ENCODE measurements at regions not wholly inside any gene's neighbourhood (a gene's known extent, or its start where the extent isn't known, plus 50 kb on each side); places are given as distances from the start of the nearest gene placed in this dataset.
"Not testable (repeated sequence)": the region's sequence is repeated elsewhere in the genome, so short reads cannot be mapped to it uniquely, and the experiment has no call there.

- no peak for DNase-seq (ENCODE audit: low read depth in 2 of 2)
Measured at GRCh38 chr13:72657379-72657778, 70.0 kb downstream of the MZT1 start.

- DNase-seq (ENCODE audit: low read depth in 2 of 2) = no peak
Measured at GRCh38 chr13:72656357-72656756, 71.1 kb downstream of the MZT1 start.

GRCh38 chr13:72653506-72653905 lies 73.9 kb downstream of the MZT1 start:
- no peak for DNase-seq (ENCODE audit: low read depth in 2 of 2)

- no peak for DNase-seq (ENCODE audit: low read depth in 2 of 2)
Measured at GRCh38 chr13:72652681-72653080, 74.7 kb downstream of the MZT1 start.

- DNase-seq (ENCODE audit: low read depth in 2 of 2) = no peak
Measured at GRCh38 chr13:72651144-72651543, 76.3 kb downstream of the MZT1 start.

- DNase-seq (ENCODE audit: low read depth in 2 of 2) = no peak
Measured at GRCh38 chr13:72650051-72650700, 77.3 kb downstream of the MZT1 start.

- no peak for DNase-seq (ENCODE audit: low read depth in 2 of 2)
Measured at GRCh38 chr13:72648513-72649065, 78.8 kb downstream of the MZT1 start.

GRCh38 chr13:72647422-72647821 lies 80.0 kb downstream of the MZT1 start:
- DNase-seq (ENCODE audit: low read depth in 2 of 2) = no peak

- DNase-seq (ENCODE audit: low read depth in 2 of 2) = no peak
Measured at GRCh38 chr13:72645521-72645920, 81.9 kb downstream of the MZT1 start.

- DNase-seq (ENCODE audit: low read depth in 2 of 2) = peak; percentile 2 to 8
Measured at GRCh38 chr13:72643311-72643989, 84.0 kb downstream of the MZT1 start.

- no peak for DNase-seq (ENCODE audit: low read depth in 2 of 2)
Measured at GRCh38 chr13:72639377-72639776, 88.1 kb downstream of the MZT1 start.

GRCh38 chr13:72638059-72638815 lies 89.2 kb downstream of the MZT1 start:
- DNase-seq (ENCODE audit: low read depth in 2 of 2) = no peak

GRCh38 chr13:72637561-72637960 lies 89.9 kb downstream of the MZT1 start:
- no peak for DNase-seq (ENCODE audit: low read depth in 2 of 2)

- no peak for DNase-seq (ENCODE audit: low read depth in 2 of 2)
Measured at GRCh38 chr13:72634859-72635258, 92.6 kb downstream of the MZT1 start.

GRCh38 chr13:72622546-72622945 lies 104.9 kb downstream of the MZT1 start:
- DNase-seq (ENCODE audit: low read depth in 2 of 2) = no peak

- DNase-seq (ENCODE audit: low read depth in 2 of 2) = no peak
Measured at GRCh38 chr13:72620874-72621273, 106.6 kb downstream of the MZT1 start.

GRCh38 chr13:72617951-72618350 lies 109.5 kb downstream of the MZT1 start:
- DNase-seq (ENCODE audit: low read depth in 2 of 2) = no peak

GRCh38 chr13:72617186-72617585 lies 110.2 kb downstream of the MZT1 start:
- DNase-seq (ENCODE audit: low read depth in 2 of 2) = no peak

GRCh38 chr13:72610251-72610891 lies 117.1 kb downstream of the MZT1 start:
- DNase-seq (ENCODE audit: low read depth in 2 of 2) = not testable (repeated sequence)

- DNase-seq (ENCODE audit: low read depth in 2 of 2) = no peak
Measured at GRCh38 chr13:72599178-72599743, 128.2 kb downstream of the MZT1 start.

- DNase-seq (ENCODE audit: low read depth in 2 of 2) = no peak
Measured at GRCh38 chr13:72590091-72590740, 137.2 kb downstream of the MZT1 start.

Measured in stimulated activated CD8-positive, alpha-beta memory T cell treated with anti-CD3 and anti-CD28 coated beads, Interleukin-15, amount 100 ng/mL, for 48 hours (primary cell).